Renal pelvis (tissue), 1 donor: ENCODE measurements at regions not wholly inside any gene's neighbourhood (a gene's known extent, or its start where the extent isn't known, plus 50 kb on each side); places are given as distances from the start of the nearest gene placed in this dataset.

Experiments used
- DNase-seq: peaks from one replicate; pipeline ENCODE4 v3.0.0-alpha.2; 2013

- no peak for DNase-seq
Measured at GRCh38 chr2:898319-898718, 52.3 kb upstream of the SNTG2 start.

GRCh38 chr2:897091-897490 is 53.6 kb upstream of the SNTG2 start:
- DNase-seq, result no peak

GRCh38 chr2:893311-893710 is 57.3 kb upstream of the SNTG2 start:
- DNase-seq, result no peak

- DNase-seq, result no peak
Measured at GRCh38 chr2:892892-893291, 57.8 kb upstream of the SNTG2 start.

GRCh38 chr2:892401-892800 is 58.2 kb upstream of the SNTG2 start:
- no peak for DNase-seq

- no peak for DNase-seq
Measured at GRCh38 chr2:891734-892133, 58.9 kb upstream of the SNTG2 start.

- no peak for DNase-seq
Measured at GRCh38 chr2:890791-891190, 59.9 kb upstream of the SNTG2 start.

- no peak for DNase-seq
Measured at GRCh38 chr2:890214-890613, 60.4 kb upstream of the SNTG2 start.

GRCh38 chr2:888906-889566 is 61.6 kb upstream of the SNTG2 start:
- DNase-seq, result no peak

- no peak for DNase-seq
Measured at GRCh38 chr2:888211-888801, 62.3 kb upstream of the SNTG2 start.

GRCh38 chr2:887639-888038 is 63.0 kb upstream of the SNTG2 start:
- peak; percentile 58 for DNase-seq

GRCh38 chr2:886072-887022 is 64.3 kb upstream of the SNTG2 start:
- no peak for DNase-seq

GRCh38 chr2:885230-886071 is 65.2 kb upstream of the SNTG2 start:
- DNase-seq, result no peak

- DNase-seq, result peak; percentile 65
Measured at GRCh38 chr2:883803-884748, 66.6 kb upstream of the SNTG2 start.

GRCh38 chr2:883260-883802 is 67.3 kb upstream of the SNTG2 start:
- no peak for DNase-seq

- DNase-seq, result no peak
Measured at GRCh38 chr2:881204-881918, 69.3 kb upstream of the SNTG2 start.

GRCh38 chr2:880201-880970 is 70.3 kb upstream of the SNTG2 start:
- DNase-seq, result no peak

GRCh38 chr2:879540-879939 is 71.1 kb upstream of the SNTG2 start:
- DNase-seq, result no peak
